ENCODE measurements at regions not wholly inside any gene's neighbourhood (a gene's known extent, or its start where the extent isn't known, plus 50 kb on each side); places are given as distances from the start of the nearest gene placed in this dataset.

DNA sequence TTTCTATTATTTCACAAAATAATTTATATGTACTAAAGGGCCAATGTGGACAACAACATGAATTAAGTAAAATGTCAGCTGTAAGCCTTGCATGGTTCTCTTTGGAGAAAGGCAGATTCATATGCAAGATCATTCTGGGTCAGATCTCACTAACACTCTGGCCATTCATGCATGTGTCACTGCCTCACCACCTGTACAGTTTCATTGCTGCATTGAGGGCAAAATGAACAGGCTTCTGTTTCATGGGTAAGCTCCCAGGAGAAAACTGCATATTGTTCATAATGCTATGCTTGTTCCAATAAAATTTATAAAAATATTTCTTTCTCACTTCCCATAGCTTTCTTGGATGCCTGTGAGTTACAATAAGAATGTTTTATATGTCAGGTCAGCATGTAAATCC lies 275.2 kb downstream of the ZNF248 start:
- no peak overlapping the region for H3K4me3 ChIP-seq (replicated peaks in 1 of 3; ENCODE audit: insufficient read depth in 1 of 3, low read depth in 2 of 3, low read length in 3 of 3)
- in situ Hi-C loops (cut with HindIII; ENCODE audit: extremely low pct_ligation_motif_present, low pct_unique_long_range_greater_than_20kb) = no loop called here
- TF ChIP-seq YY1 (IDR thresholded peaks at IDR 0.05; ENCODE audit: insufficient read depth, insufficient replicate concordance, low read depth, low read length) (no peak), ZNF101 (CRISPR knock-in tag; IDR thresholded peaks at IDR 0.05; ENCODE audit: borderline replicate concordance, low read depth) (no peak), ARNT2 (CRISPR knock-in tag; IDR thresholded peaks at IDR 0.05; ENCODE audit: low read depth) (no peak), SMAD1 (CRISPR knock-in tag; IDR thresholded peaks at IDR 0.05; ENCODE audit: borderline replicate concordance, low read depth) (no peak), ZNF850 (CRISPR knock-in tag; conservative IDR thresholded peaks at IDR 0.05) (no peak), HDAC1 (CRISPR knock-in tag; IDR thresholded peaks at IDR 0.05) (no peak), ZNF331 (CRISPR knock-in tag; IDR thresholded peaks at IDR 0.05) (no peak), DMAP1 (CRISPR knock-in tag; IDR thresholded peaks at IDR 0.05) (no peak), ZNF839 (CRISPR knock-in tag; IDR thresholded peaks at IDR 0.05; ENCODE audit: borderline replicate concordance) (no peak), CCDC6 (CRISPR knock-in tag; IDR thresholded peaks at IDR 0.05) (no peak), HIC2 (CRISPR knock-in tag; IDR thresholded peaks at IDR 0.05; ENCODE audit: low read depth) (no peak), NR2F1 (CRISPR knock-in tag; IDR thresholded peaks at IDR 0.05) (no peak)
- TF ChIP-seq, protein P1, sequence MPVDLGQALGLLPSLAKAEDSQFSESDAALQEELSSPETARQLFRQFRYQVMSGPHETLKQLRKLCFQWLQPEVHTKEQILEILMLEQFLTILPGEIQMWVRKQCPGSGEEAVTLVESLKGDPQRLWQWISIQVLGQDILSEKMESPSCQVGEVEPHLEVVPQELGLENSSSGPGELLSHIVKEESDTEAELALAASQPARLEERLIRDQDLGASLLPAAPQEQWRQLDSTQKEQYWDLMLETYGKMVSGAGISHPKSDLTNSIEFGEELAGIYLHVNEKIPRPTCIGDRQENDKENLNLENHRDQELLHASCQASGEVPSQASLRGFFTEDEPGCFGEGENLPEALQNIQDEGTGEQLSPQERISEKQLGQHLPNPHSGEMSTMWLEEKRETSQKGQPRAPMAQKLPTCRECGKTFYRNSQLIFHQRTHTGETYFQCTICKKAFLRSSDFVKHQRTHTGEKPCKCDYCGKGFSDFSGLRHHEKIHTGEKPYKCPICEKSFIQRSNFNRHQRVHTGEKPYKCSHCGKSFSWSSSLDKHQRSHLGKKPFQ (CRISPR knock-in tag; IDR thresholded peaks at IDR 0.05; ENCODE audit: insufficient replicate concordance) = no peak
- no peaks in the 10 kb centered on the region for H3K9me3 ChIP-seq (ENCODE audit: low read length)
- DNase-seq (ENCODE audit: low spot score) (no peak), ATAC-seq (no peak), FAIRE-seq (no peak)
- ChIA-PET CTCF (ENCODE audit: low intra/inter-chr PET ratio, low total read pairs) (no interaction called here), POLR2A (no interaction called here)
- H3K9ac ChIP-seq (ENCODE audit: insufficient read depth, low read depth, low read length) = no peak overlapping the region
- no peak overlapping the region for H2AFZ ChIP-seq (ENCODE audit: low read length)
- no peaks in the 10 kb centered on the region for H3K79me2 ChIP-seq (ENCODE audit: insufficient read depth, low read length)
- H3K4me2 ChIP-seq (ENCODE audit: low read depth, low read length) = no peak overlapping the region
- no peak overlapping the region for H3K27ac ChIP-seq (ENCODE audit: extremely low read length, insufficient read depth, low read length)
- no peaks in the 10 kb centered on the region for H3K36me3 ChIP-seq (replicated peaks in 1 of 2; ENCODE audit: control insufficient read depth in 1 of 2, insufficient read depth in 2 of 2, low read length in 2 of 2)
- H3K27me3 ChIP-seq (ENCODE audit: control insufficient read depth in 1 of 2, insufficient read depth in 2 of 2, low read length in 2 of 2) = no peaks in the 10 kb centered on the region
- no TSS peak for BruUV-seq (replicated peaks)
- no peaks in the 10 kb centered on the region for H3K4me1 ChIP-seq (ENCODE audit: insufficient read depth, low read length)
- intact Hi-C loops (cut with micrococcal nuclease; ENCODE audit: unreplicated experiment) = no loop called here
- no peaks in the 10 kb centered on the region for H4K20me1 ChIP-seq (ENCODE audit: insufficient read depth, low read length)

Measured in HepG2 (cell line).